Stimulated activated effector memory CD8-positive, alpha-beta T cell treated with anti-CD3 and anti-CD28 coated beads, Interleukin-12 subunit alpha, Interleukin-12 subunit beta, amount 100 ng/mL, for 72 hours (primary cell): ENCODE measurements at regions not wholly inside any gene's neighbourhood (a gene's known extent, or its start where the extent isn't known, plus 50 kb on each side); places are given as distances from the start of the nearest gene placed in this dataset.

Experiments
- ATAC-seq: fragments of 150-1000 bp; cut with Tn5 transposase; 2 replicates; pipeline ENCODE4 v1.10.0; 2021
- DNase-seq, 2 donors: peaks; one replicate each; pipeline ENCODE4 v3.0.0; 2021 to 2022; ENCODE audit warnings: low spot score in 2 of 2
- H3K27ac Mint-ChIP-seq: one replicate; pipeline ENCODE4 v1.8.0; 2022; ENCODE audit warnings: mild to moderate bottlenecking, mixed read lengths
- H3K36me3 Mint-ChIP-seq: one replicate; pipeline ENCODE4 v1.8.0; 2022; ENCODE audit warnings: mild to moderate bottlenecking, mixed read lengths
- H3K4me1 Mint-ChIP-seq: one replicate; pipeline ENCODE4 v1.8.0; 2022; ENCODE audit warnings: mixed read lengths
- H3K4me3 Mint-ChIP-seq: one replicate; pipeline ENCODE4 v1.8.0; 2022; ENCODE audit warnings: mild to moderate bottlenecking, mixed read lengths
- H3K9me3 Mint-ChIP-seq: one replicate; pipeline ENCODE4 v1.8.0; 2022; ENCODE audit warnings: mixed read lengths

- H3K4me3 Mint-ChIP-seq = no peak overlapping the region
- H3K27ac Mint-ChIP-seq = no peak overlapping the region
- no peaks in the 10 kb centered on the region for H3K36me3 Mint-ChIP-seq
- no peaks in the 10 kb centered on the region for H3K4me1 Mint-ChIP-seq
- H3K9me3 Mint-ChIP-seq = peaks cover 7% of the 10 kb centered on the region
- ATAC-seq (no peak), DNase-seq (no peak)
Observed at GRCh38 chr13:37403776-37404527, 194.6 kb downstream of the POSTN start.

GRCh38 chr13:37401721-37402120 is 196.8 kb downstream of the POSTN start:
- Mint-ChIP-seq H3K4me1 (no peaks in the 10 kb centered on the region), H3K9me3 (peaks cover 7% of the 10 kb centered on the region), H3K4me3 (no peak overlapping the region), H3K36me3 (no peaks in the 10 kb centered on the region), H3K27ac (no peak overlapping the region)
- DNase-seq (no peak), ATAC-seq (no peak)

GRCh38 chr13:37397535-37397934 is 201.0 kb downstream of the POSTN start:
- ATAC-seq (no peak), DNase-seq (no peak)
- Mint-ChIP-seq H3K9me3 (peaks cover 12% of the 10 kb centered on the region), H3K27ac (no peak overlapping the region), H3K4me1 (no peaks in the 10 kb centered on the region), H3K4me3 (no peak overlapping the region), H3K36me3 (no peaks in the 10 kb centered on the region)

GRCh38 chr13:37395544-37395943 is 203.0 kb downstream of the POSTN start:
- Mint-ChIP-seq H3K36me3 (no peaks in the 10 kb centered on the region), H3K27ac (no peak overlapping the region), H3K9me3 (peaks cover 18% of the 10 kb centered on the region), H3K4me1 (no peaks in the 10 kb centered on the region), H3K4me3 (no peak overlapping the region)
- DNase-seq (no peak), ATAC-seq (no peak)

GRCh38 chr13:37392389-37392788 is 206.2 kb downstream of the POSTN start:
- DNase-seq (no peak), ATAC-seq (no peak)
- no peaks in the 10 kb centered on the region for H3K36me3 Mint-ChIP-seq
- H3K9me3 Mint-ChIP-seq = peaks cover 14% of the 10 kb centered on the region
- H3K4me1 Mint-ChIP-seq = no peaks in the 10 kb centered on the region
- no peak overlapping the region for H3K4me3 Mint-ChIP-seq
- no peak overlapping the region for H3K27ac Mint-ChIP-seq

- no peak for ATAC-seq
- Mint-ChIP-seq H3K4me1 (no peaks in the 10 kb centered on the region), H3K36me3 (no peaks in the 10 kb centered on the region), H3K9me3 (peaks cover 9% of the 10 kb centered on the region), H3K27ac (no peak overlapping the region), H3K4me3 (no peak overlapping the region)
- no peak for DNase-seq
Observed at GRCh38 chr13:37390735-37391134, 207.8 kb downstream of the POSTN start.

- no peak for DNase-seq
- no peak for ATAC-seq
- Mint-ChIP-seq H3K4me3 (no peak overlapping the region), H3K9me3 (no peaks in the 10 kb centered on the region), H3K36me3 (no peaks in the 10 kb centered on the region), H3K4me1 (no peaks in the 10 kb centered on the region), H3K27ac (no peak overlapping the region)
Observed at GRCh38 chr13:37385956-37386670, 212.5 kb downstream of the POSTN start.

- no peak overlapping the region for H3K4me3 Mint-ChIP-seq
- no peak for ATAC-seq
- DNase-seq = no peak
- no peaks in the 10 kb centered on the region for H3K36me3 Mint-ChIP-seq
- no peaks in the 10 kb centered on the region for H3K9me3 Mint-ChIP-seq
- no peaks in the 10 kb centered on the region for H3K4me1 Mint-ChIP-seq
- H3K27ac Mint-ChIP-seq = no peak overlapping the region
Observed at GRCh38 chr13:37385248-37385647, 213.3 kb downstream of the POSTN start.

- DNase-seq (no peak), ATAC-seq (no peak)
- Mint-ChIP-seq H3K4me1 (no peaks in the 10 kb centered on the region), H3K36me3 (no peaks in the 10 kb centered on the region), H3K4me3 (no peak overlapping the region), H3K9me3 (no peaks in the 10 kb centered on the region), H3K27ac (no peak overlapping the region)
Observed at GRCh38 chr13:37383856-37384370, 214.7 kb downstream of the POSTN start.

GRCh38 chr13:37383046-37383445 is 215.5 kb downstream of the POSTN start:
- no peak overlapping the region for H3K27ac Mint-ChIP-seq
- no peaks in the 10 kb centered on the region for H3K4me1 Mint-ChIP-seq
- DNase-seq (no peak), ATAC-seq (no peak)
- no peaks in the 10 kb centered on the region for H3K36me3 Mint-ChIP-seq
- H3K4me3 Mint-ChIP-seq = no peak overlapping the region
- no peaks in the 10 kb centered on the region for H3K9me3 Mint-ChIP-seq

GRCh38 chr13:37382146-37382545 is 216.4 kb downstream of the POSTN start:
- Mint-ChIP-seq H3K9me3 (no peaks in the 10 kb centered on the region), H3K36me3 (no peaks in the 10 kb centered on the region), H3K4me3 (no peak overlapping the region), H3K27ac (no peak overlapping the region), H3K4me1 (no peaks in the 10 kb centered on the region)
- DNase-seq = no peak
- ATAC-seq = no peak

GRCh38 chr13:37381502-37381901 is 217.1 kb downstream of the POSTN start:
- H3K4me1 Mint-ChIP-seq = no peaks in the 10 kb centered on the region
- no peaks in the 10 kb centered on the region for H3K36me3 Mint-ChIP-seq
- no peaks in the 10 kb centered on the region for H3K9me3 Mint-ChIP-seq
- ATAC-seq (no peak), DNase-seq (no peak)
- H3K4me3 Mint-ChIP-seq = no peak overlapping the region
- H3K27ac Mint-ChIP-seq = no peak overlapping the region

GRCh38 chr13:37379841-37380240 is 218.7 kb downstream of the POSTN start:
- DNase-seq (no peak), ATAC-seq (no peak)
- Mint-ChIP-seq H3K36me3 (no peaks in the 10 kb centered on the region), H3K9me3 (no peaks in the 10 kb centered on the region), H3K27ac (no peak overlapping the region), H3K4me1 (no peaks in the 10 kb centered on the region), H3K4me3 (no peak overlapping the region)

GRCh38 chr13:37375724-37376123 is 222.8 kb downstream of the POSTN start:
- DNase-seq = no peak
- no peaks in the 10 kb centered on the region for H3K4me1 Mint-ChIP-seq
- ATAC-seq = no peak
- H3K27ac Mint-ChIP-seq = no peak overlapping the region
- H3K36me3 Mint-ChIP-seq = no peaks in the 10 kb centered on the region
- H3K9me3 Mint-ChIP-seq = peaks cover 3% of the 10 kb centered on the region
- H3K4me3 Mint-ChIP-seq = no peak overlapping the region

GRCh38 chr13:37375071-37375470 is 223.5 kb downstream of the POSTN start:
- H3K4me1 Mint-ChIP-seq = no peaks in the 10 kb centered on the region
- no peak overlapping the region for H3K27ac Mint-ChIP-seq
- no peak for DNase-seq

GRCh38 chr13:37369616-37370015 is 229.0 kb downstream of the POSTN start:
- Mint-ChIP-seq H3K4me3 (no peak overlapping the region), H3K36me3 (no peaks in the 10 kb centered on the region), H3K27ac (no peak overlapping the region), H3K4me1 (no peaks in the 10 kb centered on the region), H3K9me3 (peaks cover 13% of the 10 kb centered on the region)
- no peak for ATAC-seq
- DNase-seq = no peak

More at GRCh38 chr13:37375071-37375470, 223.5 kb downstream of the POSTN start:
- H3K9me3 Mint-ChIP-seq = peaks cover 4% of the 10 kb centered on the region
- H3K36me3 Mint-ChIP-seq = no peaks in the 10 kb centered on the region
- no peak for ATAC-seq
- no peak overlapping the region for H3K4me3 Mint-ChIP-seq
